NOMO-1 treated with dmso at 0.1 percent for 144 hours (cell line): ENCODE measurements at regions not wholly inside any gene's neighbourhood (a gene's known extent, or its start where the extent isn't known, plus 50 kb on each side); places are given as distances from the start of the nearest gene placed in this dataset.

Source experiments
- DNase-seq: peaks from one replicate; lab custom pipeline; 2025; ENCODE audit not compliant: unreplicated experiment; lab: John Stamatoyannopoulos, UW

DNA sequence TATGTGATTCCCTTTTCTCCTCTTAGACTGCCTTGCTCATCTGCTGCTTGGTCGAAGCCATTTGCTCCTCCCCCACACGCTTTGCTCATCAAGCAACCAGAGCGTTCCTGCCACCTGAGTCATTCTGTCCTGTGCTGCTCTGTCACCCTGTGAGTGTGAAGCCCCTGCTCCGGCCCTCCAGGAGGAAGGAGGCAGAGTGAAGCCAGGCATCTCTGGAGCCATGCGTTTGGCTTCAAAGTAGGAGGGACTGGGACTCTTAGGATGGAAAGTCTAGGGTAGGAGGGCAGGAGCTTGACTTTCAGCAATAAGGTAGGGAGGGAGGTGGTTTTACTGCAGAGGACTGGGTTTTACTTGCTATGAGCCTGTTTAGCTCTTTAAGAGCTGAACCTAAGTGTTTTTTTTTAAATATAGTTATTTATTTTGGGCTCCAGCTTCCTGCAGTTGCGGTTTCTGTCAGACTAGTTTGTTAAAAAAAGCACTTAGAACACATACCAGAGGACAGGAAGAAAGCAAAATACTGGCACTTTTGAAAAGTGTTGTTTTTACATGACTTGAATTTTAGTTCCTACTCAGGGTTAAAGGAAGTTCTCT, 63.6 kb downstream of the SPINK2 start:
- DNase-seq = peak; percentile 83

DNA sequence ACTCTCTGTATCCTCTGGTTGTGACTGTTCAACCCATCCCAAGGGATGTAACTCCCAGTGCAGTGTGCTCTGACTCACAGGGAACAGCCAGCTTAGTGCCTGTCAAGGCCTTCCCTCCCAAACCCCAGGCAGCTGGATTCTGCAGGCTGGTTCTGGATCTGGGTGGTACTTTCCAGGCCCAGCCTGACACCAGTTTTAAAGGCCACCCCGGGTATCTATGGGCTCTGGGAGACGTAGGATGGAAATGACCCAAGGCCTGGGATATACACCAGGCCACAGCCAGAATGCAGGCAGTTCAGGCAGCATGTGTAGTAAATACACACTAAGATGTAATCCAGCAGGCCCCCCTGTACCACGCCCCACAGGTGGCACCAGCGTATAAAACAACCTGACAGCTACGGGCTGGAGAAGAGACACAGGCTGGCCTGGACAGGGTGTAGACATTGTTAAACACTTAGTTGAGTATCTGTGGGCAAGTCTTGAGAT, 64.2 kb downstream of the SPINK2 start:
- no peak for DNase-seq

DNA sequence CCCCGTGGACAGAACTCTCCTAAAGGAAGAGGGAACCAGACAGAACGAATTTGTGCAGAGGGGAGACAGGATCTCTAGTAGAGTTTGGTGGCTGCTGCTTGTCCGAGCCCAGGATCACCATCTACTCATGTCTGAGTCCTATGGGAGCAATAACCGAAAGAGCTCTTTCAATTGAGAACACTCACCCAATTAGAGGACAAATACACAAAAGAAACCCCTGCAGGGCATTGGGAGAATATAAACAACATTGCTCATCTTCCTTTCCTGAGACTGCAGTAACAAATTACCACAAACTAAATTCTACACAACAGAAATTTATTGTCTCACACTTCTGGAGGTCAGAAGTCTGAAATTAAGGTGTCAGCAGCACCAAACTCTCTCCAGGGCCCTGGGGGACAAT, 65.6 kb downstream of the SPINK2 start:
- DNase-seq = no peak

DNA sequence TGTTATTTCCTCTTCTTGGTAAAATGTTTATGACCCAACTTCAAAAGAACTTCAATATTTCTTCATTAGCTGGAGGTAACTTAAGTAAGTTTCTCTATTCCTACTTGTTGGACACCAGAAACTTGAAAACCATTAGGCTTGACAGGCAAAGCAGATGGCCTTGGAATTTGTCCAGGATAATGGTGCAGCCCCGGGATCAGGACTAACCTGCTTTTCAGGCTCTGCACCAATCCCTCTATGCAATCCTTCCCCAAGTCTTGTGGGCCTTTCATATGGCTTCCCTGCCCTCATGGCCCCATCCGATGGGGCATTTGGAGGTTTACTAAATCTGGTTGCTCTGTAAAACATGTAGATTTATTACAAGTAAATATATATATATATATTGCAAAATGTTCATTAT, 68.5 kb downstream of the SPINK2 start:
- DNase-seq = no peak

DNA sequence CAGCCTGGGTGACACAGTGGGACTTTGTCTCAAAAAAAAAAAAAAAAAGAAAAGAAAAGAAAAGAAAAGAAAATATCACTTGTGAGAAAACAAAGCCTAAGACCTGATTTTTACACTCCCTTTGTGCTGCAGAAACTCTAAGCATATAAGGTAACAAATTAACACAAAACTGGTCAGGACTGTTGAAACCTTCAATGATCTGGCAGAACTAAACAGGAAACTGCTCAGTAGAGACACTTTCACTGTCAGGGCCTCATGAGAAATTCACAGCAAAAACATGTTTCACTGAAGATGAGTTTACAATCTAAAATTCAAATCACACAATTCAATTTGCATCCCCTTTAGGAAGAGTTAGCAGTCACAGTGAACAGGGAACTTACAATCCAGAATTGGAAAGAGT, 69.1 kb upstream of the HOPX start:
- no peak for DNase-seq

DNA sequence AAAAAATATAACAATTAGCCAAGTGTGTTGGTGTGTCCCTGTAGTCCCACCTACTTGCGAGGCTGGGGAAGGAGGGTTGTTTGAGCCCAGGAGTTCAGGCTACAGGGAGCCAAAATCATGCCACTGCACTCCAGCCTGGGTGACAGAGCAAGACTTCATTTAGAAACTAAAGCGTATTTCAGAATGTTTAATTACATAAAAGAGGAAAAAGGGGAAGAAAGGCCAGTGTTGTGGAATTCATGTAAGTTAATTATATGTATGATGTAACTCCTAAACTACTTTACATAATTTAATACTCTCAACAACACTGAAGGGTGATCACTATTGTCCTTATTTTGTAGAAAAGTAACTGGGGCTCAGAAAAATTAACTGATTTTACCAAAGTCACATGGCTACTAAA, 67.2 kb upstream of the HOPX start:
- peak; percentile 34 for DNase-seq

DNA sequence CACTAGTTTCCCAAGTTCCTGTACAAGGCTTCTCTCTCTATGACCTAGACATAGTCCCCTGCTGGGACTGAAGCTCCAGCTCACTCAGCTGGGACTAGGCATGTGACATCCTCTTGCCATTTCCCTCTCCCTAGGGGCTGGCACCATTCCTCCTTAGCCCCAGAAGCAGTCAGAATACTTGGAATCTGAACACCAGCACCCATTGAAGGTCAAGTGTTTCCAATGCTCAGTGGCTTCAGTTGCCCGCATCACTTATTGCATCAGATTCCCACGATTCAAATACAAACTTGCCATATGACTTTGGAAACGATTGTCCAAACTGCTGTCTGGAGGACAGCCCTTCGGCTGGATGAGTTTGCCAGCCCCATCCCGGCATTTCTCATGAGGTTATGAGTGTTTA, 65.5 kb upstream of the HOPX start:
- no peak for DNase-seq

DNA sequence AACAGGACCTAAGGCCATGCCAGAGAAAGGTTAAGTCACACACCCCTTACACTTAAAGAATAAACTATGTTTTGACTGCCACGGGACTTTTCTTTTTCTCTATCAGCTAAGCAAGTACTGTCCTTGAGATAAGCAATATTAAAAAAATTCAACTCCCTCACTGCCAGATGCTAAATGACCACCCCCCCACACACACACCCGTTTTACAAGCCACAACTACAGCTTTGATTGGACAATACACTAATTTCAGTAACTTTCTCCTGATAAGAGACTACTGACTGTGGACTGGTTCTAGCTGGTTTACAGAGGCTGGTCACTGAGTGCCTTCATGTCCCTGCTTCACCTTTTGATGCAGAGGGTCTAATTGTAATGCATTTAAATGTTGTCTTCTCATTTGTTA, 63.9 kb upstream of the HOPX start:
- DNase-seq = no peak

DNA sequence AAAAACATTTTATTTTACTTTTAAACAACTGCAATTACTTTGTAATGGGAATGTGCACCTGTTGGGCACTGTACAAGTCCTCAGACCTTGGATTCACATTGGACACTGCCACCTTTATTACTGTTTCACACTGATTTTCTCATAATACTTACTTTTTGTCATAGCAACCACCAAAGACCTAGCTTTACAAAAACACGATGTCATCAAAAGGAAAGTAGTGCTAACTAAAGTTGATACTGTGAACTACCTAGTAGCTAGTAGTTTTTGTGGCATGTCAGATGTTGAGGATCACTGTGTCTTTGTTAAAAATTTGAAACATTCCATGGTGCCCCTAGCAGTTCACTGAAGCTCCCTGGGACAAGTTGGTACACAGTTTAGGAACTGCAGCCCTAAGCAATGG, 62.9 kb upstream of the HOPX start:
- no peak for DNase-seq

DNA sequence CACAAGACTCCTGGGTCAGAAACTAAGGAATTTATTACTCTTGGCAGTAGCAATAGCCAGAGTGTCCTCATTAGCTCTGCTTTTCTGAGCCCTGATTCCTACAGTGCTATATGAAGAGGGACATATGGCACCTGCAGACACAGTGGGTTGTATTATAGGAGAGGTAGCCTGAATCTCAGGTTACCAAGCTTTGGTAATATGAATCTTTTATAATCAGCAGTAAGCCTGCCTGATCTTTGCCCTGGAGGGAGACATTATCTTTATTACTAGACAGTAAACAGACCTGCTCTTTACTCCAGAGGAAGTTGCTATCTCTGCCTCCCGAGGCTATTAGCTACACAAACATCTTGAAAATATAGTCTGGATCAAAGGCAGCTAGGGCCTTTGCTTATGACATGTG, 62.5 kb upstream of the HOPX start:
- no peak for DNase-seq

DNA sequence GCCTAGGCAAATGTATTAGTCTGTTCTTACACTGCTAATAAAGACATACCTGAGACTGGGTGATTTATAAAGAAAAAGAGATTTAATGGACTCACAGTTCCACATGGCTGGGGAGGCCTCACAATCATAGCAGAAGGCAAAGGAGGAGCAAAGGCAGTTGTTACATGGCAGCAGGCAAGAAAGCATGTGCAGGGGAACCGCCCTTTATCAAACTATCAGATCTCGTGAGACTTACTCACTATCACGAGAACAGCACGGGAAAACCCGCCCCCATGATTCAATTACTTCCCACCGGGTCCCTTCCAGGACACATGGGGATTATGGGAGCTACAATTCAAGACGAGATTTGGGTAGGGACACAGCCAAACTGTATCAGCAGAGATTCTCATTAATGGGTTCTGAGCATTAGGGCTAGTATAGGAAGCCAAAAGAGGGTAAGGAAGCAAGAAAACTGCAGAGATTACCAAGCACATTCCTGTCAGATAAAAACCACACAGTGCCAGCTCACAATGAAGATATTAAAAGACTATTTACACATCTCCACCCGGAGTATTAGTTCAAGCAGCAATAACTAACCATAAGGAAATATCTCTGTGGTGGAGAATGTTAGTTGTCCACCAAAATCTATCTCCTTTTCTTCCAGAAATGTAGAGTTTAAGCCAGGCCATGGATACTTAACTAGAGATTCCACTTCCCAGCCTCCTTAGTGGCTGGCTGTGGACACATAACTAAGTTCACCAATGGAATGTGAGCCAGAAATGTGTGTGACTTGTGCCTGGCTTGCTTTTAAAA, 61.2 kb upstream of the HOPX start:
- no peak for DNase-seq

DNA sequence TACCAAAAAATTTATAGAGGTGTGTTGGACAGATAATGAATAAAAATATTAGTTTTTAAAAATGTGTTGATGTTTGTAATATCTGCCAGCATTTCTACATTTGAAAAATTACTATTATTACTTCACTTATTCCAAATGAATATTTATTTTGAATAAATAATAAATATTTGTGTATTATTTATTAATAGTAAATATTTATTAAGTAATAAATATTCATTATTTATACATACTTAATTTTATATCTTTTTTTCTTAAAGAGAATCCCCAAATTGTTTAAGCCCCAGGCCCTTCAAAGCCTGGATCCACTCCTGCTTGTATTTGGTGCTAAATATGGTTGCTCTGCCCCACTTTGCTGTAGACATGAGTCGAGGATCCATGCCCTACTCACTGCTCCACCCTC, 60.5 kb upstream of the HOPX start:
- DNase-seq = no peak

DNA sequence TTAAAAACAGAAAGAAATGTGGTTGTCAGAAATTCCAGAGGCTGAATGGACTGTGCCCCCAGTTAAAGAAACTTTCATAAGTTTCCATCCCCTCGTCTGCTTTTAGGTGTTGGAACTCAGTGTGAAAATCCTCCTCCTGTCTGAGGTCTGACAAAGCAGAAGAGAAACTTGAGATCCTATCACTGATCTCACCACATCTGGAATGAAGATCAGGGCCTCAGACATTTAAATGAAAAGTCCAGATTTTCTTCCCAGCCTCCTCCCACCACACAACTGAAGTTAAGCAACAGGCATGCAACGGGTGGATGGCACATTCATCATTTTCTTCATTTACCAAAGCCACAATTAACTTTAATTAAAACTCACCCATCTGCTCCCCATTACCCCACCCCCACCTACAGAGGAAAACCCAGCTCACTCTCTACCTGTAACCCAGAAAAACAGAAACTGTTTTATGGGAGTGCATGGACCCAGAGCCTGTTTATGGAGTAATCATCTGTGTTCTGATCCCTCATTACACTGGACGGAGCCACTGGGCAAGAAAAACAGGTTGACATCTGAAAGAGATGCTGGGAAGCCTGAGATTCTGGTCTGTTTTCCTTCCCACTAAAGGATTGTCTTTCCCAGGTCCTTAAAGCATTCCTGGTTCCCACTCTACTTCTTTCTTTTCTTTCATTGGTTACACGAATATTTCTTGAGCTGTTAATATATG, 58.1 kb upstream of the HOPX start:
- peak; percentile 6 for DNase-seq

DNA sequence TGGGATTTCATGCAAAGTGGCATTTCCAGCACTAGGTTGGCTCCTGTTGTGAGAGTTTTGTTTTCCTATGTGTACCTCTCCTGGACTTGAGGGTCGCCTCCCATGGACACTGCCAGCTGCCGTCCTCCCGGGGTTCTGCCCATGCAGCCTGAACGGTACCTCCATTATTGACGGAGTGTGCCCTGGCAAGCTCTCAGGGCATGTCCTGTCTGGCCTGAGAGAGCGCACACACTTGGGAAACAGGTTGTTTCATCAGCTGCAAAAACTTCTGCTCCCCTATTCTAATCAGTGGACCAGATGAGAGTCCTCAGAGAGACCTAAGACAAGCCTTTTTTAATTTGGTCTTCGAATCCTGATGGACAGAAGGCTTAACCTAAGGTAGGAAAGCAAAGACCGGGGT, 56.6 kb upstream of the HOPX start:
- no peak for DNase-seq

DNA sequence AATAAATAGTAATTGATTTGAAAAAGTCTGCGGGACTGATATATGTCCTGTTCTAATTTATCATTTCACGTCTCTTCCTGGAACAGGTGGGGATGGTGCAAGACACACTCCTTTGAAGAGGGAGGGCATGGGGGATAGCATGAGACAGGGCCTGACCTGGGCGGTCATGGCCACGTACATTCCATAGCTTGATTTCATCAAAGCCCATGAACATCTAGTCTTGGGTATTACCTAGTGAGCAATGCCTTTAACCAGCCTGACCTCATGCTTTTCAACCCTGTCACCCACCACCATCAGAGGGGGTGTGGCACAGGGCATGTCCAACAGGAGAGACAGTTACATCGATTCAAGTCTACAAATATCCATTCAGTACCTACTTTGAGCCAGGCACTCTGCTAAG, 52.3 kb upstream of the HOPX start:
- no peak for DNase-seq

DNA sequence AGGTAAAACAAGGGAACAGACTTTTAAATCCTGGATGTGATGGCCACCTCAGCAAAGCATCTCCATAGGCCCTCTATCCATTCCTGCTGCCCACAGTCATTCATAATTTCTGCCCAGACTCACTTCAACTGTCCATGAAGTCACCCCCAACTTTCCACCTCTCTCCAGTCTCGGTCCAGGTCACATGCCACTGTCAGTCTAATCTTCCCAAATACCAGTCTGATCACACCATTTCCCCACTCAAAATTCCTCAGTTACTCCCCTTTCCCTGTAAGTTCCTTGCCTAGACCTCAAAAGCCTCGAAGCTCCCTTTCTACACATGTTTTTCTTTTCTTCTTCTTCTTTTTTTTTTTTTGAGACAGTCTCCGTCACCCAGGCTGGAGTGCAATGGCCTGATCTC, 51.2 kb upstream of the HOPX start:
- no peak for DNase-seq

DNA sequence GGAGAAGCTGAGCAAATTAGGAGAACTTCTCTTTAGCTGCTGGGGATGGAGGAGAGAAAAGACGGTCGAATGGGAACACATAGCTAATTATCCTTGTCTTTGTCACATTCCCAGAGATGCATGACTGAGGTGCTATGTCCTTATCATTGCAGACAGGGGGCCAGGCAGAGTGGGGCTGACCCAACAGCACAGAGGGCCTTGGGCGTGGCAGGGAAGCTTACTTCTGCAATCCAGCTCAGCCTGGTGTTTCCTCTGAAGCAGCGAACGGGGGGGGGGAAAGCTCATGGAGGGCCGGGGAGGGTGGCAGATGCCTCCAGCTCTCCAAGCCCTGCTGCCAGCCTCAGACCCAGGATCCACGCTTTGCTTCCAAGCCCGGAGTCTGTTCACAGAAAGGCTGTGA, 50.8 kb upstream of the HOPX start:
- peak; percentile 58 for DNase-seq
